ENCODE measurements at regions not wholly inside any gene's neighbourhood (a gene's known extent, or its start where the extent isn't known, plus 50 kb on each side); places are given as distances from the start of the nearest gene placed in this dataset.

DNA sequence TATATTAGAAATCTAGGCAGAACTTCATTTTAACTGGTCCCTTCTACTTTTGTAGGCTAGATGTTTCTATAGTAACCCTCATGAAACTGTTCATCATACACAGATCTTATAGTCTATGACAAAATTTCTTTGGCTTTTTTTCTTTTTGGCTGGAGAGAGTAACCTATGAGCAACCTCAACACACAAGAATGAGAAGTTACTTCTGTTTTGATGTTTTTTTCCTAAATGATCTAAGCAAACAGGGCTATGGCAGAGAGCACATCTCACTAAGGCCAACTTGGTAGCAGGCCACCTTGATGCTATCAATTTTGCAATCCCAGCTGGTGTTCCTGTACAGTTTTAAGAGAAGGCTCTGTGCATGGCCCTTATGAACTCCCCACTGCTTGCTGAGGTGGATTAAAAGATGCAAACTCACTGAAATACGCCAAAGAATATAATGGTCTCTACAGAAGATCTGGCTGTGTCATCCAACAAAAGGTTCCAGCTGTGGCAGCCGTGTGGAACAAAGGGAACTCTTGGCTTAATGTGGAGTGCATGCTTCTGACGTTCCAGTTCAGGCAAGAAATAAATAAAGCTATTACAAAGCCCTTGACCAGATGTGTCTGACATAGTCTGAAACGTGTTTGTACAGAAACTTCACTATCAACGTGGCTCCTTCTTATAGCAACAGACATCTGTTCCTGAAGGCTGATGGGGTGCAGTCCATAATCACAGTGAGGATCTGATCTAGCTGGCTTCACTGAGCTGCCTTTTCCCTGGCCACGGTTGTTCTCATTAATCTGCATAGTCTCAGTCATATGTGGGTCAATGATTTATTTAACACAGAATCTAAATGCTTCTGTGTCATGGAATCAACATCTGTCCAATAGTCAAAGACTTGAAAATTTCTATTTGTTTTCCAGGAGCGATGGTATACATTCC lies 481.1 kb downstream of the BMP2 start:
- TF ChIP-seq CTCF (conservative IDR thresholded peaks at IDR 0.05; ENCODE audit: low read depth, low read length): no peak
- TF ChIP-seq, protein P1, sequence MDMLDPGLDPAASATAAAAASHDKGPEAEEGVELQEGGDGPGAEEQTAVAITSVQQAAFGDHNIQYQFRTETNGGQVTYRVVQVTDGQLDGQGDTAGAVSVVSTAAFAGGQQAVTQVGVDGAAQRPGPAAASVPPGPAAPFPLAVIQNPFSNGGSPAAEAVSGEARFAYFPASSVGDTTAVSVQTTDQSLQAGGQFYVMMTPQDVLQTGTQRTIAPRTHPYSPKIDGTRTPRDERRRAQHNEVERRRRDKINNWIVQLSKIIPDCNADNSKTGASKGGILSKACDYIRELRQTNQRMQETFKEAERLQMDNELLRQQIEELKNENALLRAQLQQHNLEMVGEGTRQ (IDR thresholded peaks at IDR 0.05; ENCODE audit: low read depth, low read length): no peak
- TF ChIP-seq FOS (IDR thresholded peaks at IDR 0.05; ENCODE audit: low read depth, low read length): no peak
- TF ChIP-seq CHD1 (IDR thresholded peaks at IDR 0.05; ENCODE audit: low read depth, low read length): no peak
- no peak for TF ChIP-seq POLR2A (IDR thresholded peaks at IDR 0.05; ENCODE audit: low read depth, low read length)
- TF ChIP-seq RAD21 (IDR thresholded peaks at IDR 0.05; ENCODE audit: low read length): no peak
- no peak for TF ChIP-seq SMC3 (IDR thresholded peaks at IDR 0.05; ENCODE audit: low read depth, low read length)
- no peak for TF ChIP-seq CEBPB (IDR thresholded peaks at IDR 0.05; ENCODE audit: low read depth, low read length)
- TF ChIP-seq RFX5 (IDR thresholded peaks at IDR 0.05; ENCODE audit: low read depth, low read length): no peak
- TF ChIP-seq MXI1 (IDR thresholded peaks at IDR 0.05; ENCODE audit: borderline replicate concordance, low read depth, low read length): no peak
- TF ChIP-seq RCOR1 (IDR thresholded peaks at IDR 0.05; ENCODE audit: insufficient replicate concordance, low read length): no peak
- no peak for TF ChIP-seq MAFK (IDR thresholded peaks at IDR 0.05; ENCODE audit: low read depth, low read length)
- TF ChIP-seq MAZ (IDR thresholded peaks at IDR 0.05; ENCODE audit: borderline replicate concordance, low read depth, low read length): no peak
- TF ChIP-seq, protein P2, sequence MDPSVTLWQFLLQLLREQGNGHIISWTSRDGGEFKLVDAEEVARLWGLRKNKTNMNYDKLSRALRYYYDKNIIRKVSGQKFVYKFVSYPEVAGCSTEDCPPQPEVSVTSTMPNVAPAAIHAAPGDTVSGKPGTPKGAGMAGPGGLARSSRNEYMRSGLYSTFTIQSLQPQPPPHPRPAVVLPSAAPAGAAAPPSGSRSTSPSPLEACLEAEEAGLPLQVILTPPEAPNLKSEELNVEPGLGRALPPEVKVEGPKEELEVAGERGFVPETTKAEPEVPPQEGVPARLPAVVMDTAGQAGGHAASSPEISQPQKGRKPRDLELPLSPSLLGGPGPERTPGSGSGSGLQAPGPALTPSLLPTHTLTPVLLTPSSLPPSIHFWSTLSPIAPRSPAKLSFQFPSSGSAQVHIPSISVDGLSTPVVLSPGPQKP (IDR thresholded peaks at IDR 0.05; ENCODE audit: borderline replicate concordance, low read depth, low read length): no peak
